ENCODE measurements at regions not wholly inside any gene's neighbourhood (a gene's known extent, or its start where the extent isn't known, plus 50 kb on each side); places are given as distances from the start of the nearest gene placed in this dataset.
"Not testable (repeated sequence)": the region's sequence is repeated elsewhere in the genome, so short reads cannot be mapped to it uniquely, and the experiment has no call there.

DNA sequence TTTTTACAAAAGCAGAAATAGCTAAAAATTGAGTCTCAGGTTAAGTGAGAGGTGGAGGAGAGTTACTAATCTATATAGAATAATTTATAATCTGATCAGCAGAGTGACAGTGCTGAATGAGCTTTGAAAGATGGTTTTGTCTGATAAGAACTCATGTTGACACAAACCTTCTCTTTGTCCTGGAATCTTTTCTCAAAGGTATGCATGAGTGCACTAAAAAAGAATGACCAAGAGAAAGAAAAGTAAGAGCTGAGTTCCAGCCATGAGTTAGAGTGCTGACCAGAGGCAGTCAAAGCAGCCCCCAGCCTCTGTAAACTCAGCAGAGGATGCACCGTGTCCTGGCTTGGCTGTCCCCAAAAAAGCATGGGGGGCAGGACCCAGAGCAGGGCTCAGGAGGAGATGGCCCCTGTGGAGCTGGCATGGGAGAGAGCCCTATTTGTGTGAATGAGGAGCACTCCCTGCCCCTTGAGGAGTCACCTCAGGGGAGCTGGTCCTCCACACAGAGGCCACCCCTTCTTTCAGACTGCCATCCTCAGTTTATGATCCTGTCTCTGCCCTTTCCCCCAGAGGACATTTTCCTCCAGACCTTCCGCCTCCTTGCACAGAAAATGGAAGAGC lies 129.8 kb downstream of the SEC23A start:
- ATAC-seq (no peak), DNase-seq (no peak)
- intact Hi-C loops (cut with DNase I, micrococcal nuclease): no loop called here

- intact Hi-C loops (cut with DNase I, micrococcal nuclease): no loop called here
- DNase-seq: no peak
- no peak for ATAC-seq
Measured at GRCh38 chr14:38972511-38972910, 130.5 kb downstream of the SEC23A start.

- intact Hi-C loops (cut with DNase I, micrococcal nuclease): no loop called here
- ATAC-seq (no peak), DNase-seq (no peak)
Measured at GRCh38 chr14:38971258-38971921, 131.6 kb downstream of the SEC23A start.

DNA sequence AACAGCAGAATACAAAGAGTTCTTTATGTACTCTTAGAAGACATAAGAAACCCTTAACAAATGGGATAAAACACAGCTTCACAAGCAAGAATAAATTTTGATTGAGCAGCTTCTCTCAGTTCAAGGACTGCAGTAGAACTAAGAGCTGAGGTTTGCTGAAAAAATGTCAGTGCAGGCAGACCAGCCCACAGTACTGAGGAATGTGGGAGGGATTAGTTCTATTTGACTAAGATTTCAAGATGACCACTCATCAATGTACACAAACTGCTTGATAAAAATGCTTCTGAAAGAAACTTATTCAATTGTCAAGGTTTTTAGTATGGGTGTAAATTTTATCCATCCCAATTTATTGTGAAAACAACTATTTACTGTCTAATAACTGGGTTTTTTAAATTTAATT lies 138.4 kb downstream of the SEC23A start:
- no peak for ATAC-seq
- DNase-seq: no peak
- intact Hi-C loops (cut with DNase I, micrococcal nuclease): no loop called here

DNA sequence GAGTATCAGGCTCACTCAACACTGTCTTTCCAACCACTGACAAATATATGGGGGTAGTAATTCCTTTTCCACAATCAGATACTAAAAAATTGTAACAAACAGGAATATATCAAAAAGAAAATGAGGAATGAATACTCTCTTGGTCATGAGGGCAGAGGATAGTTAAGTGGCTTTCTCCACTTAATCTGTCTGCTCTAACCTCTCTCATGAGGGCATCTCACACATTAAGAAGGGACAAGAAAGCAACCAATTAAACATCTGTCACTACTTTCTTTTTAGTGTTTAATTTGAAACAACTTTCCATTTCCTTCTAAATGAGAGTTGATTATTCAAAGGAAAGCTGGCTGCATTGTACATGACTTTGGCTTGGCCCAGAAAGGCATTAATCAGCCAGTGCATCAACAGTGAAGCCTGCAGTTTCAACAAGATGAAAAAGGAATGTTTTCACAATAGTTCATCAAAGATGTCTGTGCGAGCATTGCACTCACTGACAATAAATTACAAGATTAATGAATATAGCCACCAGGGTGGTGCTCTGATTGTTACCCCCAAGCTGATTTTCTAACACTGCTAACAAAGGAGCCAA lies 142.0 kb downstream of the SEC23A start:
- DNase-seq (no peak), ATAC-seq (no peak)
- intact Hi-C loops (cut with DNase I, micrococcal nuclease): no loop called here

GRCh38 chr14:38959021-38959420 lies 144.0 kb downstream of the SEC23A start:
- intact Hi-C loops (cut with DNase I, micrococcal nuclease): no loop called here

GRCh38 chr14:38958589-38958988 lies 144.4 kb downstream of the SEC23A start:
- DNase-seq (no peak), ATAC-seq (no peak)
- intact Hi-C loops (cut with DNase I, micrococcal nuclease): no loop called here

More at GRCh38 chr14:38959021-38959420, 144.0 kb downstream of the SEC23A start:
- DNase-seq (no peak), ATAC-seq (no peak)

- ATAC-seq (no peak), DNase-seq (no peak)
- intact Hi-C loops (cut with DNase I, micrococcal nuclease): no loop called here
Measured at GRCh38 chr14:38951451-38951850, 151.6 kb downstream of the SEC23A start.

DNA sequence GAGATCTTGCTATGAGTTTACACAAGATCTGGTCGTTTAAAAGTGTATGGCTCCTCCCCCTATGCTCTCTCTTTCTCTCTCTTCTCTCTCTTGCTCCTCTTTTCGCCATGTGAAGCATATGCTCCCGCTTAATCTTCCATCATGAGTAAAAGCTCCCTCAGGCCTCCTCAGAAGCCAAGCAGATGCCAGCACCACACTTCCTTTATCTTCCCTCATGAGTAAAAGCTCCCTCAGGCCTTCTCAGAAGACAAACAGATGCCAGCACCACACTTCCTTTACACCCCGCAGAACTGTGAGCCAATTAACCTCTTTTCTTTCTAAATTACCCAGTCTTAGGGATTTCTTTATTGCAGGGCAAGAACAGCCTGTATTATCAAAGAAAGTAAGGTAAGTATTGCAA lies 152.4 kb downstream of the SEC23A start:
- intact Hi-C loops (cut with DNase I, micrococcal nuclease): no loop called here
- DNase-seq: no peak
- no peak for ATAC-seq

GRCh38 chr14:38948576-38948975 lies 154.5 kb downstream of the SEC23A start:
- DNase-seq (no peak), ATAC-seq (no peak)
- intact Hi-C loops (cut with DNase I, micrococcal nuclease): no loop called here

- DNase-seq: no peak
- intact Hi-C loops (cut with DNase I, micrococcal nuclease): no loop called here
- ATAC-seq: no peak
Measured at GRCh38 chr14:38948171-38948570, 154.9 kb downstream of the SEC23A start.

GRCh38 chr14:38947343-38947742 lies 155.7 kb downstream of the SEC23A start:
- ATAC-seq (no peak), DNase-seq (no peak)
- intact Hi-C loops (cut with DNase I, micrococcal nuclease): no loop called here

DNA sequence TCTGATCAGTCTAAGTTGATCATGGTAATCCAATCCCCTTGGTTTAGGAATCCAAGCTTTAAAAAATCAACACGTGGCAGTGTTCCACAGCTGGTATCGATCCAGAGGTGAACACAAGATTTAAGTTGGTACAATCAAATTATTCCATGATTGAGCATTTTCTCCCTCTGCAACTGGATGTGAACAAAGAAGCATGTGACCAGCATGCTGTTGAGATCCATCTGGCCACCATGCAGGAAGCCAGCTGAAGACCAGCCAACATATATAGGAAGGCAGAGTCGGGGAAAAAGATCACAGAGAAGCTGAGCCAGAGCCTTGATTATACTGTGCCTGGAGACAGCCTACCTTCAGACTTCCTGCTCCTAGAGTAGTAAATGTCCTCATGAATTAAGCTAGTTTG lies 158.3 kb downstream of the SEC23A start:
- ATAC-seq (no peak), DNase-seq (no peak)
- intact Hi-C loops (cut with DNase I, micrococcal nuclease): no loop called here

GRCh38 chr14:38941488-38941887 lies 161.5 kb downstream of the SEC23A start:
- intact Hi-C loops (cut with DNase I, micrococcal nuclease): no loop called here
- DNase-seq: no peak
- no peak for ATAC-seq

DNA sequence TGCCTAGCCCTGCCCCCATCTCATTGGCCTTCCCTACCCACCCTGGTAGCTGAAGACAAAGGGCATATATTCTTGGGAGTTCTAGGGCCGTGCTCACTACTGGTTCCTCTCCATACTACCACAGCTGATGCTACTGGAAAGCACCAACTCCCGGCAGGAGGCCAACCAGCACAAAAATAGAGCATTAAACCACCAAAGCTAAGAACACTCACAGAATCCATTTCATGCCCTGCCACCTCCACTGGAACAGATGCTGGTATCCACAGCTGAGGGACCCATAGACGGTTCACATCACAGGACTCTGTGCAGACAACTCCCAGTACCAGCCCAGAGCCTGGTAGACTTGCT lies 170.4 kb downstream of the SEC23A start:
- not testable (repeated sequence) for ATAC-seq

DNA sequence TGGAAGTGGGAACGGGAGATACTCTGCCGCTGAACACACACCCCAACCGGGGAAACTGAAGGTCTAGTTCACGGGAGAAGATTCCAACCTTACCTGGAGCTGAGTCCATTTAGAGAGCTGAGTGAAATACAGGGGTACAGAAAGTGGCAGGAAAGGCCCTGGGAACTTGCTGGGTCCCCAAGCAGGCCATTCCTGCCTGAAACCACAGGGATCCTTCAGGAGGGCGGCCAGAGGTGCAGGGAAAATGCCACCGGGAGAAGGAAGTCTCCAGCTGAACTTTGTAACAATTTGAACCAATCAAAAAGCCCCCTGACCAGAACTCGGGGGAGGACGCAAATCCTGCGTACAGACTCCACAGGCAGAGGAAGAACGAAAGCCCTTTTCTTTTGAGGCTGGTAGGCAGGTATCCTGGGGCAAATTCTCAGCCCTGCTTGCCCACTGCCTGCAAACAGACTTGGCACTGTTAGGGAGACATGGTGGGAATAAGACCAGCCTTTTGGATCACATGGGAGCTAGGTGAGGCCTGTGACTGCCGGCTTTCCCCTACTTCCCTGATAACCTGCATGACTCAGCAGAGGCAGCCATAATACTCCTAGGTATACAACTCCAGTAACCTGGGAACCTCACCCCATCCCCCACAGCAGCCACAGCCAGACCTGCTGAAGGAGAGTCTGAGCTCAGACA lies 170.9 kb downstream of the SEC23A start:
- intact Hi-C loops (cut with DNase I, micrococcal nuclease): no loop called here
- ATAC-seq (no peak), DNase-seq (peak in 1 of 2 donors; percentile 6)

More for the DNA sequence above, 170.4 kb downstream of the SEC23A start:
- intact Hi-C loops (cut with DNase I, micrococcal nuclease); DNase-seq: not testable (repeated sequence)

GRCh38 chr14:38930898-38931297 lies 172.1 kb downstream of the SEC23A start:
- ATAC-seq: no peak
- intact Hi-C loops (cut with DNase I, micrococcal nuclease): no loop called here
- no peak for DNase-seq

- intact Hi-C loops (cut with DNase I, micrococcal nuclease): no loop called here
- ATAC-seq: no peak
- DNase-seq: no peak
Measured at GRCh38 chr14:38930022-38930421, 173.0 kb downstream of the SEC23A start.

- no peak for DNase-seq
- no peak for ATAC-seq
- intact Hi-C loops (cut with DNase I, micrococcal nuclease): no loop called here
Measured at GRCh38 chr14:38929416-38929815, 173.6 kb downstream of the SEC23A start.

GRCh38 chr14:38921893-38922292 lies 181.1 kb downstream of the SEC23A start:
- ATAC-seq; intact Hi-C loops (cut with DNase I, micrococcal nuclease); DNase-seq: not testable (repeated sequence)
